WTC11 (cell line): ENCODE measurements at regions not wholly inside any gene's neighbourhood (a gene's known extent, or its start where the extent isn't known, plus 50 kb on each side); places are given as distances from the start of the nearest gene placed in this dataset.

Experiments
- ATAC-seq: fragments of 200-7000 bp; cut with Tn5 transposase; 2 replicates; pipeline ENCODE4 v1.10.0; 2021; ENCODE audit warnings: mild to moderate bottlenecking, moderate library complexity
- CTCF ChIA-PET: fragments of 300-600 bp; sonication (Branson Sonifier 250); formaldehyde crosslinking; loops from one replicate; lab custom pipeline; 2021; ENCODE audit warnings: antibody characterized with exemption; lab: Charles Lee
- POLR2A ChIA-PET: fragments of 350-600 bp; sonication (Branson Sonifier 250); formaldehyde crosslinking; loops from one replicate; lab custom pipeline; 2021; ENCODE audit warnings: antibody characterized with exemption; lab: Charles Lee
- DNase-seq: peaks from one replicate; pipeline ENCODE4 v3.0.0; 2021; ENCODE audit warnings: low spot score
- H3K27ac Mint-ChIP-seq: 2 replicates; pipeline ENCODE4 v1.8.0; 2021; ENCODE audit warnings: mixed read lengths
- H3K27me3 Mint-ChIP-seq: 2 replicates; pipeline ENCODE4 v1.8.0; 2021; ENCODE audit warnings: low read depth, mild to moderate bottlenecking, moderate library complexity, mixed read lengths
- H3K36me3 Mint-ChIP-seq: 2 replicates; pipeline ENCODE4 v1.8.0; 2021; ENCODE audit warnings: mixed read lengths
- H3K4me1 Mint-ChIP-seq: 2 replicates; pipeline ENCODE4 v1.8.0; 2022; ENCODE audit warnings: mixed read lengths
- H3K4me3 Mint-ChIP-seq: 2 replicates; pipeline ENCODE4 v1.8.0; 2021; ENCODE audit warnings: mild to moderate bottlenecking, moderate library complexity, mixed read lengths
- H3K9me3 Mint-ChIP-seq: 2 replicates; pipeline ENCODE4 v1.8.0; 2021; ENCODE audit warnings: mixed read lengths
- ATF1 ChIP-seq: sonication (generic); formaldehyde crosslinking; IDR thresholded peaks from 2 replicates; pipeline ENCODE4 v1.8.1; 2023; ENCODE audit warnings: mild to moderate bottlenecking, moderate library complexity, missing genetic modification reagents
- CBFB ChIP-seq: sonication (generic); formaldehyde crosslinking; IDR thresholded peaks from 2 replicates; pipeline ENCODE4 v1.8.1; 2022; ENCODE audit warnings: mild to moderate bottlenecking, low read depth, missing genetic modification reagents
- FOXP1 ChIP-seq: sonication (generic); formaldehyde crosslinking; IDR thresholded peaks from 2 replicates; pipeline ENCODE4 v1.8.0; 2022; ENCODE audit warnings: missing genetic modification reagents, mild to moderate bottlenecking, moderate library complexity, borderline replicate concordance
- IRF2 ChIP-seq: sonication (generic); formaldehyde crosslinking; IDR thresholded peaks from 2 replicates; pipeline ENCODE4 v1.8.0; 2022; ENCODE audit warnings: low read depth, missing genetic modification reagents, borderline replicate concordance
- JUN ChIP-seq: sonication (generic); formaldehyde crosslinking; IDR thresholded peaks from 2 replicates; pipeline ENCODE4 v1.8.0; 2023; ENCODE audit warnings: mild to moderate bottlenecking, missing genetic modification reagents
- PRRX2 ChIP-seq: fragments of 250-450 bp; sonication (Bioruptor Pico); IDR thresholded peaks from 2 replicates; pipeline ENCODE4 v1.8.0; 2021; ENCODE audit warnings: mild to moderate bottlenecking
- ZNF317 ChIP-seq: sonication (generic); formaldehyde crosslinking; IDR thresholded peaks from 2 replicates; pipeline ENCODE4 v1.8.1; 2023; ENCODE audit warnings: low read depth, mild to moderate bottlenecking, moderate library complexity, missing genetic modification reagents, borderline replicate concordance
- ZNF396 ChIP-seq: fragments of 250-450 bp; sonication (Bioruptor Pico); IDR thresholded peaks from 2 replicates; pipeline ENCODE4 v1.8.0; 2021; ENCODE audit warnings: mild to moderate bottlenecking, moderate library complexity, borderline replicate concordance
- ZNF416 ChIP-seq: fragments of 250-450 bp; sonication (Bioruptor Pico); IDR thresholded peaks from 2 replicates; pipeline ENCODE4 v1.9.0; 2021; ENCODE audit warnings: mild to moderate bottlenecking, inconsistent platforms
- ZNF671 ChIP-seq: fragments of 250-450 bp; sonication (Bioruptor Pico); IDR thresholded peaks from 2 replicates; pipeline ENCODE4 v1.8.0; 2021; ENCODE audit warnings: mild to moderate bottlenecking
- TF ChIP-seq, protein P1 (sequence below): fragments of 250-450 bp; sonication (Bioruptor Pico); IDR thresholded peaks from 2 replicates; pipeline ENCODE4 v1.9.0; 2021; ENCODE audit warnings: mild to moderate bottlenecking, borderline replicate concordance
- TF ChIP-seq, protein P2 (sequence below): sonication (generic); formaldehyde crosslinking; IDR thresholded peaks from 2 replicates; pipeline ENCODE4 v1.8.1; 2023; ENCODE audit warnings: mild to moderate bottlenecking, missing genetic modification reagents, moderate library complexity
- TF ChIP-seq, protein P3 (sequence below): sonication (generic); formaldehyde crosslinking; conservative IDR thresholded peaks from 2 replicates; pipeline ENCODE4 v1.8.1; 2022; ENCODE audit warnings: mild to moderate bottlenecking, missing genetic modification reagents
- TF ChIP-seq, protein P4 (sequence below): sonication (generic); formaldehyde crosslinking; IDR thresholded peaks from 2 replicates; pipeline ENCODE4 v1.8.1; 2023; ENCODE audit warnings: mild to moderate bottlenecking, missing genetic modification reagents, moderate library complexity
- TF ChIP-seq, protein P5 (sequence below): fragments of 200-600 bp; IDR thresholded peaks from 2 replicates; pipeline ENCODE4 v1.8.0; 2022; ENCODE audit warnings: antibody characterized with exemption
- TF ChIP-seq, protein P6 (sequence below): fragments of 250-450 bp; sonication (Bioruptor Pico); IDR thresholded peaks from 2 replicates; pipeline ENCODE4 v1.8.0; 2021; ENCODE audit warnings: mild to moderate bottlenecking
- TF ChIP-seq, protein P7 (sequence below): sonication (generic); formaldehyde crosslinking; IDR thresholded peaks from 2 replicates; pipeline ENCODE4 v1.8.1; 2023; ENCODE audit warnings: mild to moderate bottlenecking, moderate library complexity, missing genetic modification reagents
- TF ChIP-seq, protein P8 (sequence below): sonication (generic); formaldehyde crosslinking; IDR thresholded peaks from 2 replicates; pipeline ENCODE4 v1.8.1; 2023; ENCODE audit warnings: mild to moderate bottlenecking, missing genetic modification reagents

DNA sequence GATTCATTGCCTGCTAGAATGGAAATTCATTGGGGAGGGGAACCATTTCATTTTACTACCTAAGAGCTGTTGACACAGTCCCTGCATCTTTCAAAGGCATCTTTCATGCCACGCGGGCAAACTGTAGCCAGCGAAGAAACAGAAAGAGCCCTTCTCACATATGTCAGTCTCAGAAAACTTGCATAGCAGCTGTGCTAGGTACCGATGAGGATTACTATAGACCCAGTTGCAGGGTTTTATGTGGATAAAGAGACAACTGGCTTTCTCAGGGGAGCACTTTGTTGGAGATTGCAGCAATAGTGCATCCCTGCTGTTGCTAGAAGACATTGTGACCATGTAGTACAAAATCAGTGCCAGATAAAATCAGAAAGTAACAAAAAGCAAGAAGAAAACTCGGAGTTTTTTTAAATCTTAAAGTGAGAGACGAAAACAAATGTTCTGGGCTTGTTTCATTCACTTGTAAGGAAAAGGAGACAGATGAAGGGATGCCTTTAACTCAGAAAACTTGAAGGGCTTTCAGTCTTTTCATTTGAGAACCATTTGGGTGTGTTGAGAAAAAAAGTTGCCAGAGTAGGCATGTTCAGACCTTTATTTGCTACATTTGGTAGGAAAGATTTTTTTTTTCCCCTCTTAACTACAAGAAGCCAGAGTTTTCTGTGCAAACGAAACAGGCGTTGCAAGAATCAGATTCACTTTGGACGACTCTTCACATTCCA lies 804.1 kb downstream of the USP25 start (continued):
- TF ChIP-seq, protein P1, sequence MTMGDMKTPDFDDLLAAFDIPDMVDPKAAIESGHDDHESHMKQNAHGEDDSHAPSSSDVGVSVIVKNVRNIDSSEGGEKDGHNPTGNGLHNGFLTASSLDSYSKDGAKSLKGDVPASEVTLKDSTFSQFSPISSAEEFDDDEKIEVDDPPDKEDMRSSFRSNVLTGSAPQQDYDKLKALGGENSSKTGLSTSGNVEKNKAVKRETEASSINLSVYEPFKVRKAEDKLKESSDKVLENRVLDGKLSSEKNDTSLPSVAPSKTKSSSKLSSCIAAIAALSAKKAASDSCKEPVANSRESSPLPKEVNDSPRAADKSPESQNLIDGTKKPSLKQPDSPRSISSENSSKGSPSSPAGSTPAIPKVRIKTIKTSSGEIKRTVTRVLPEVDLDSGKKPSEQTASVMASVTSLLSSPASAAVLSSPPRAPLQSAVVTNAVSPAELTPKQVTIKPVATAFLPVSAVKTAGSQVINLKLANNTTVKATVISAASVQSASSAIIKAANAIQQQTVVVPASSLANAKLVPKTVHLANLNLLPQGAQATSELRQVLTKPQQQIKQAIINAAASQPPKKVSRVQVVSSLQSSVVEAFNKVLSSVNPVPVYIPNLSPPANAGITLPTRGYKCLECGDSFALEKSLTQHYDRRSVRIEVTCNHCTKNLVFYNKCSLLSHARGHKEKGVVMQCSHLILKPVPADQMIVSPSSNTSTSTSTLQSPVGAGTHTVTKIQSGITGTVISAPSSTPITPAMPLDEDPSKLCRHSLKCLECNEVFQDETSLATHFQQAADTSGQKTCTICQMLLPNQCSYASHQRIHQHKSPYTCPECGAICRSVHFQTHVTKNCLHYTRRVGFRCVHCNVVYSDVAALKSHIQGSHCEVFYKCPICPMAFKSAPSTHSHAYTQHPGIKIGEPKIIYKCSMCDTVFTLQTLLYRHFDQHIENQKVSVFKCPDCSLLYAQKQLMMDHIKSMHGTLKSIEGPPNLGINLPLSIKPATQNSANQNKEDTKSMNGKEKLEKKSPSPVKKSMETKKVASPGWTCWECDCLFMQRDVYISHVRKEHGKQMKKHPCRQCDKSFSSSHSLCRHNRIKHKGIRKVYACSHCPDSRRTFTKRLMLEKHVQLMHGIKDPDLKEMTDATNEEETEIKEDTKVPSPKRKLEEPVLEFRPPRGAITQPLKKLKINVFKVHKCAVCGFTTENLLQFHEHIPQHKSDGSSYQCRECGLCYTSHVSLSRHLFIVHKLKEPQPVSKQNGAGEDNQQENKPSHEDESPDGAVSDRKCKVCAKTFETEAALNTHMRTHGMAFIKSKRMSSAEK (CRISPR knock-in tag): no peak
- TF ChIP-seq, protein P2, sequence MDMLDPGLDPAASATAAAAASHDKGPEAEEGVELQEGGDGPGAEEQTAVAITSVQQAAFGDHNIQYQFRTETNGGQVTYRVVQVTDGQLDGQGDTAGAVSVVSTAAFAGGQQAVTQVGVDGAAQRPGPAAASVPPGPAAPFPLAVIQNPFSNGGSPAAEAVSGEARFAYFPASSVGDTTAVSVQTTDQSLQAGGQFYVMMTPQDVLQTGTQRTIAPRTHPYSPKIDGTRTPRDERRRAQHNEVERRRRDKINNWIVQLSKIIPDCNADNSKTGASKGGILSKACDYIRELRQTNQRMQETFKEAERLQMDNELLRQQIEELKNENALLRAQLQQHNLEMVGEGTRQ (CRISPR knock-in tag): no peak
- TF ChIP-seq, protein P3, sequence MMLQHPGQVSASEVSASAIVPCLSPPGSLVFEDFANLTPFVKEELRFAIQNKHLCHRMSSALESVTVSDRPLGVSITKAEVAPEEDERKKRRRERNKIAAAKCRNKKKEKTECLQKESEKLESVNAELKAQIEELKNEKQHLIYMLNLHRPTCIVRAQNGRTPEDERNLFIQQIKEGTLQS (CRISPR knock-in tag): no peak
- TF ChIP-seq, protein P4, sequence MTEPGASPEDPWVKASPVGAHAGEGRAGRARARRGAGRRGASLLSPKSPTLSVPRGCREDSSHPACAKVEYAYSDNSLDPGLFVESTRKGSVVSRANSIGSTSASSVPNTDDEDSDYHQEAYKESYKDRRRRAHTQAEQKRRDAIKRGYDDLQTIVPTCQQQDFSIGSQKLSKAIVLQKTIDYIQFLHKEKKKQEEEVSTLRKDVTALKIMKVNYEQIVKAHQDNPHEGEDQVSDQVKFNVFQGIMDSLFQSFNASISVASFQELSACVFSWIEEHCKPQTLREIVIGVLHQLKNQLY (CRISPR knock-in tag): no peak
- TF ChIP-seq ZNF671 (CRISPR knock-in tag) (no peak), FOXP1 (no peak), CBFB (CRISPR knock-in tag) (no peak)

DNA sequence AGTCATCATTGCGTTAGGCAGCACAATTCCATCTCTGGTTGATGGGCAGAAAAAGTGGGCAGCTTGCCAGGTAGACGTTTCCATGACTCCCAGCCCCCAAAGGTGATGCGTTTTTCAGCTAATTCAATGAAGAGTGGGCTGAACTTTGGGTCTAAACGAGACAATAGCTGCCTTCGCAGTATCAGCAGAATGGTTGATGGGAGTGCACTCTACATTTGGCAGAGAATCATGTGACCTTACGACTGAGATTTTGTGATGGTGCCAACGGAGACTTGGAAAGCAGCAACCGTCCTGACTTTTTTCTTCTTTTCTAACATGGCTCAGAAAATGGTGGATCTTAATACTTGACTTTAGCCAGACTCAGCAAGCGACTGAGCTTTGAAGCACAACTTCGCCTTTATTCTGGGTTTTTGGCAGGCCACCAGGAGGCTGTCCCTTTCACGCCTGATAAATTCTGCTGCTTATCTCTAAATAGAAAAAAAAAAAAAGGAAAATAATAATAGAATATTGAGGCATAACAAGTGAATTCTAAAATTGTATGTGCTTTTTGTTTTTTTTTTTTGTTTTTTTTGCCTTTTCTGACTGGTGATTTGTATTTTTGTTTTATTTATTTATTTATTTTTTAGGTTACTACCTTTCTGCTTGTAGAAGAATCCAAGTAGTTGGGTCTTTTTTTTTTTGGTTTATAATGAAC lies 804.8 kb downstream of the USP25 start:
- CTCF ChIA-PET: no interaction called here
- DNase-seq (no peak), ATAC-seq (no peak)
- POLR2A ChIA-PET: no interaction called here
- H3K9me3 Mint-ChIP-seq: peaks cover 15% of the 10 kb centered on the region
- peaks cover 6% of the 10 kb centered on the region; the same call in 1 of the 2 replicates for H3K4me1 Mint-ChIP-seq
- TF ChIP-seq, protein P2 (CRISPR knock-in tag): no peak; the same call in 1 of the 2 replicates
- TF ChIP-seq, protein P5, sequence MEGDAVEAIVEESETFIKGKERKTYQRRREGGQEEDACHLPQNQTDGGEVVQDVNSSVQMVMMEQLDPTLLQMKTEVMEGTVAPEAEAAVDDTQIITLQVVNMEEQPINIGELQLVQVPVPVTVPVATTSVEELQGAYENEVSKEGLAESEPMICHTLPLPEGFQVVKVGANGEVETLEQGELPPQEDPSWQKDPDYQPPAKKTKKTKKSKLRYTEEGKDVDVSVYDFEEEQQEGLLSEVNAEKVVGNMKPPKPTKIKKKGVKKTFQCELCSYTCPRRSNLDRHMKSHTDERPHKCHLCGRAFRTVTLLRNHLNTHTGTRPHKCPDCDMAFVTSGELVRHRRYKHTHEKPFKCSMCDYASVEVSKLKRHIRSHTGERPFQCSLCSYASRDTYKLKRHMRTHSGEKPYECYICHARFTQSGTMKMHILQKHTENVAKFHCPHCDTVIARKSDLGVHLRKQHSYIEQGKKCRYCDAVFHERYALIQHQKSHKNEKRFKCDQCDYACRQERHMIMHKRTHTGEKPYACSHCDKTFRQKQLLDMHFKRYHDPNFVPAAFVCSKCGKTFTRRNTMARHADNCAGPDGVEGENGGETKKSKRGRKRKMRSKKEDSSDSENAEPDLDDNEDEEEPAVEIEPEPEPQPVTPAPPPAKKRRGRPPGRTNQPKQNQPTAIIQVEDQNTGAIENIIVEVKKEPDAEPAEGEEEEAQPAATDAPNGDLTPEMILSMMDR: no peak
- no peak for TF ChIP-seq ZNF671 (CRISPR knock-in tag)
- TF ChIP-seq IRF2 (CRISPR knock-in tag): no peak
- no peak for TF ChIP-seq ZNF317
- TF ChIP-seq, protein P3 (CRISPR knock-in tag): no peak
- TF ChIP-seq ATF1 (CRISPR knock-in tag): no peak
- TF ChIP-seq ZNF396 (CRISPR knock-in tag): no peak
- TF ChIP-seq PRRX2 (CRISPR knock-in tag): no peak
- TF ChIP-seq, protein P6, sequence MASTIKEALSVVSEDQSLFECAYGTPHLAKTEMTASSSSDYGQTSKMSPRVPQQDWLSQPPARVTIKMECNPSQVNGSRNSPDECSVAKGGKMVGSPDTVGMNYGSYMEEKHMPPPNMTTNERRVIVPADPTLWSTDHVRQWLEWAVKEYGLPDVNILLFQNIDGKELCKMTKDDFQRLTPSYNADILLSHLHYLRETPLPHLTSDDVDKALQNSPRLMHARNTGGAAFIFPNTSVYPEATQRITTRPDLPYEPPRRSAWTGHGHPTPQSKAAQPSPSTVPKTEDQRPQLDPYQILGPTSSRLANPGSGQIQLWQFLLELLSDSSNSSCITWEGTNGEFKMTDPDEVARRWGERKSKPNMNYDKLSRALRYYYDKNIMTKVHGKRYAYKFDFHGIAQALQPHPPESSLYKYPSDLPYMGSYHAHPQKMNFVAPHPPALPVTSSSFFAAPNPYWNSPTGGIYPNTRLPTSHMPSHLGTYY (CRISPR knock-in tag): no peak
- TF ChIP-seq, protein P7, sequence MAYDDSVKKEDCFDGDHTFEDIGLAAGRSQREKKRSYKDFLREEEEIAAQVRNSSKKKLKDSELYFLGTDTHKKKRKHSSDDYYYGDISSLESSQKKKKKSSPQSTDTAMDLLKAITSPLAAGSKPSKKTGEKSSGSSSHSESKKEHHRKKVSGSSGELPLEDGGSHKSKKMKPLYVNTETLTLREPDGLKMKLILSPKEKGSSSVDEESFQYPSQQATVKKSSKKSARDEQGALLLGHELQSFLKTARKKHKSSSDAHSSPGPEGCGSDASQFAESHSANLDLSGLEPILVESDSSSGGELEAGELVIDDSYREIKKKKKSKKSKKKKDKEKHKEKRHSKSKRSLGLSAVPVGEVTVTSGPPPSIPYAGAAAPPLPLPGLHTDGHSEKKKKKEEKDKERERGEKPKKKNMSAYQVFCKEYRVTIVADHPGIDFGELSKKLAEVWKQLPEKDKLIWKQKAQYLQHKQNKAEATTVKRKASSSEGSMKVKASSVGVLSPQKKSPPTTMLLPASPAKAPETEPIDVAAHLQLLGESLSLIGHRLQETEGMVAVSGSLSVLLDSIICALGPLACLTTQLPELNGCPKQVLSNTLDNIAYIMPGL: no peak
- TF ChIP-seq ZNF416: no peak
- TF ChIP-seq JUN (CRISPR knock-in tag): no peak
- TF ChIP-seq, protein P8, sequence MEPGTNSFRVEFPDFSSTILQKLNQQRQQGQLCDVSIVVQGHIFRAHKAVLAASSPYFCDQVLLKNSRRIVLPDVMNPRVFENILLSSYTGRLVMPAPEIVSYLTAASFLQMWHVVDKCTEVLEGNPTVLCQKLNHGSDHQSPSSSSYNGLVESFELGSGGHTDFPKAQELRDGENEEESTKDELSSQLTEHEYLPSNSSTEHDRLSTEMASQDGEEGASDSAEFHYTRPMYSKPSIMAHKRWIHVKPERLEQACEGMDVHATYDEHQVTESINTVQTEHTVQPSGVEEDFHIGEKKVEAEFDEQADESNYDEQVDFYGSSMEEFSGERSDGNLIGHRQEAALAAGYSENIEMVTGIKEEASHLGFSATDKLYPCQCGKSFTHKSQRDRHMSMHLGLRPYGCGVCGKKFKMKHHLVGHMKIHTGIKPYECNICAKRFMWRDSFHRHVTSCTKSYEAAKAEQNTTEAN (CRISPR knock-in tag): no peak
- H3K4me3 Mint-ChIP-seq: no peak overlapping the region
- peaks cover 6% of the 10 kb centered on the region; the same call in 1 of the 2 replicates for H3K36me3 Mint-ChIP-seq
- no peaks in the 10 kb centered on the region for H3K27me3 Mint-ChIP-seq
- H3K27ac Mint-ChIP-seq: no peak overlapping the region
